ENCODE measurements at regions not wholly inside any gene's neighbourhood (a gene's known extent, or its start where the extent isn't known, plus 50 kb on each side); places are given as distances from the start of the nearest gene placed in this dataset.

DNA sequence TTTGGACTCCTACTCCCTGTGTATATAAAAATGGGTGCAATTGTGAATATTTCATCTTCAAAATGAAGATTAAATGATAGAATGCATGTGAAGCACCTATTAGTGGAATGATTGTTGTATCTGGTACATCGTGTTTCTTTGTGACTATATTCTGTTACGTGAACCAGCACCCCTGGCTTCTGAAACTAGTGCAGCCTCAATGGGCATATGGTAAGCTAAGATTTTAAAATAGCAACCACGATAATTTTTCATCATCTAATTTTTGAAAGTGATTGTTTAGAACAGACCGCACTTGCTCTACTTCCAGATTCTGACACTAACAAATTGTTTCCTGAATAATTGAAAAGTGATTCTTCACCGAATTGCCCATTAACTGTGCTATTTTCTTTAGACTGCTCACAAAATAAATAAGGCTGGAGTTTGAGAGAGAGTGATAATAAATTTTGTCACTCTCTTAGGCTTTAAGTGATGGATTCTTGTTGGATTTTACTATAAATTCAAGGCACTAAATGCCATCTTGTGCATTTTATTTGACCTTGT, 806.1 kb upstream of the LRATD1 start:
- TF ChIP-seq, protein P1, sequence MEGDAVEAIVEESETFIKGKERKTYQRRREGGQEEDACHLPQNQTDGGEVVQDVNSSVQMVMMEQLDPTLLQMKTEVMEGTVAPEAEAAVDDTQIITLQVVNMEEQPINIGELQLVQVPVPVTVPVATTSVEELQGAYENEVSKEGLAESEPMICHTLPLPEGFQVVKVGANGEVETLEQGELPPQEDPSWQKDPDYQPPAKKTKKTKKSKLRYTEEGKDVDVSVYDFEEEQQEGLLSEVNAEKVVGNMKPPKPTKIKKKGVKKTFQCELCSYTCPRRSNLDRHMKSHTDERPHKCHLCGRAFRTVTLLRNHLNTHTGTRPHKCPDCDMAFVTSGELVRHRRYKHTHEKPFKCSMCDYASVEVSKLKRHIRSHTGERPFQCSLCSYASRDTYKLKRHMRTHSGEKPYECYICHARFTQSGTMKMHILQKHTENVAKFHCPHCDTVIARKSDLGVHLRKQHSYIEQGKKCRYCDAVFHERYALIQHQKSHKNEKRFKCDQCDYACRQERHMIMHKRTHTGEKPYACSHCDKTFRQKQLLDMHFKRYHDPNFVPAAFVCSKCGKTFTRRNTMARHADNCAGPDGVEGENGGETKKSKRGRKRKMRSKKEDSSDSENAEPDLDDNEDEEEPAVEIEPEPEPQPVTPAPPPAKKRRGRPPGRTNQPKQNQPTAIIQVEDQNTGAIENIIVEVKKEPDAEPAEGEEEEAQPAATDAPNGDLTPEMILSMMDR (IDR thresholded peaks at IDR 0.05) = no peak
- no peak for TF ChIP-seq POLR2A (IDR thresholded peaks at IDR 0.05)

Data from testis (tissue), 2 donors.